PC-3 (cell line): ENCODE measurements at regions not wholly inside any gene's neighbourhood (a gene's known extent, or its start where the extent isn't known, plus 50 kb on each side); places are given as distances from the start of the nearest gene placed in this dataset.

Source experiments
- ATAC-seq: fragments of 200-7000 bp; cut with Tn5 transposase; 2 replicates; pipeline ENCODE4 v1.9.1; 2020; ENCODE audit warnings: mild to moderate bottlenecking, moderate library complexity
- BruUV-seq: library from RNA; stranded (reverse); fragments of 400-500 nt; replicated peaks from 2 replicates; lab custom pipeline; 2021; lab: Mats Ljungman, UMichigan
- CTCF ChIA-PET: fragments of 300-600 bp; sonication (Branson Sonifier 250); formaldehyde crosslinking; loops from one replicate; lab custom pipeline; 2022; ENCODE audit warnings: antibody characterized with exemption; lab: Charles Lee
- POLR2A ChIA-PET: fragments of 300-600 bp; sonication (Branson Sonifier 250); formaldehyde crosslinking; loops from one replicate; lab custom pipeline; 2022; ENCODE audit warnings: antibody characterized with exemption; ENCODE audit not compliant: unreplicated experiment; lab: Charles Lee
- DNase-seq: peaks from one replicate; pipeline ENCODE4 v3.0.0-alpha.2; 2015
- H2AFZ ChIP-seq: fragments of 300-600 bp; sonication (generic); 2 replicates; pipeline ENCODE4 v1.6.0; 2016; ENCODE audit warnings: antibody characterized with exemption, low read length
- H3F3A ChIP-seq: fragments of 300-600 bp; sonication (generic); one replicate; pipeline ENCODE4 v1.6.0; 2017; ENCODE audit warnings: antibody characterized with exemption, low read length, control low read depth, mild to moderate bottlenecking; ENCODE audit not compliant: unreplicated experiment
- H3K27ac ChIP-seq: fragments of 300-600 bp; sonication (generic); 2 replicates; pipeline ENCODE4 v1.5.1; 2016; ENCODE audit warnings: mild to moderate bottlenecking, low read length
- H3K27me3 ChIP-seq: fragments of 300-600 bp; sonication (generic); 2 replicates; pipeline ENCODE4 v1.6.1; 2016; ENCODE audit warnings: low read length, mixed read lengths
- H3K36me3 ChIP-seq: fragments of 300-600 bp; sonication (generic); 2 replicates; pipeline ENCODE4 v1.6.1; 2016; ENCODE audit warnings: low read depth, mixed run types, low read length, mixed read lengths
- H3K4me1 ChIP-seq: fragments of 300-600 bp; sonication (generic); 2 replicates; pipeline ENCODE4 v1.5.1; 2016; ENCODE audit warnings: low read length; ENCODE audit not compliant: insufficient read depth
- H3K4me2 ChIP-seq: fragments of 300-600 bp; sonication (generic); 2 replicates; pipeline ENCODE4 v1.6.0; 2016; ENCODE audit warnings: low read length
- H3K4me3 ChIP-seq: fragments of 300-600 bp; sonication (generic); 2 replicates; pipeline ENCODE4 v1.5.1; 2016; ENCODE audit warnings: mild to moderate bottlenecking, low read length, mixed read lengths
- H3K79me2 ChIP-seq: fragments of 300-600 bp; sonication (generic); 2 replicates; pipeline ENCODE4 v1.6.1; 2017; ENCODE audit warnings: low read length, mixed read lengths
- H3K9ac ChIP-seq: fragments of 300-600 bp; sonication (generic); 2 replicates; pipeline ENCODE4 v1.6.0; 2016; ENCODE audit warnings: mild to moderate bottlenecking, low read length
- H3K9me2 ChIP-seq: fragments of 300-600 bp; sonication (generic); replicated peaks from 2 replicates; pipeline ENCODE4 v1.6.1; 2016; ENCODE audit warnings: mixed run types, low read length, mixed read lengths
- H3K9me3 ChIP-seq: fragments of 300-600 bp; sonication (generic); 2 replicates; pipeline ENCODE4 v1.6.1; 2016; ENCODE audit warnings: low read length, mixed read lengths
- H4K20me1 ChIP-seq: fragments of 300-600 bp; sonication (generic); 2 replicates; pipeline ENCODE4 v1.6.1; 2016; ENCODE audit warnings: low read length, mixed read lengths
- CTCF ChIP-seq: fragments of 300-600 bp; sonication (generic); conservative IDR thresholded peaks from 2 replicates; pipeline ENCODE4 v1.5.1; 2017; ENCODE audit warnings: antibody characterized with exemption, low read depth, mild to moderate bottlenecking, low read length
- EZH2 ChIP-seq: fragments of 300-600 bp; sonication (generic); IDR thresholded peaks from one replicate; pipeline ENCODE4 v1.6.1; 2017; ENCODE audit warnings: antibody characterized with exemption, mild to moderate bottlenecking, low read length; ENCODE audit not compliant: unreplicated experiment
- EZH2phosphoT487 ChIP-seq: fragments of 300-600 bp; sonication (generic); IDR thresholded peaks from 2 replicates; pipeline ENCODE4 v1.6.1; 2018; ENCODE audit warnings: mild to moderate bottlenecking, antibody characterized with exemption, low read length, borderline replicate concordance
- intact Hi-C: fragments of 100-400 bp; cut with micrococcal nuclease; formaldehyde crosslinking; loops from 2 replicates; pipeline ENCODE4 v1.9.0; 2023

GRCh38 chr5:29983528-29984155 lies 1209.8 kb upstream of the CDH6 start:
- H4K20me1 ChIP-seq: no peaks in the 10 kb centered on the region
- H3K4me1 ChIP-seq: no peaks in the 10 kb centered on the region
- no peaks in the 10 kb centered on the region for H3K9me2 ChIP-seq
- H3K79me2 ChIP-seq: no peaks in the 10 kb centered on the region
- H3K27me3 ChIP-seq: no peaks in the 10 kb centered on the region
- DNase-seq (no peak), ATAC-seq (no peak)
- no peaks in the 10 kb centered on the region for H3F3A ChIP-seq
- no peak overlapping the region for H3K4me3 ChIP-seq
- H3K9me3 ChIP-seq: no peaks in the 10 kb centered on the region
- no peak overlapping the region for H3K27ac ChIP-seq
- POLR2A ChIA-PET: no interaction called here
- CTCF ChIA-PET: no interaction called here
- no peak overlapping the region for H2AFZ ChIP-seq
- intact Hi-C loops: no loop called here
- H3K9ac ChIP-seq: no peak overlapping the region
- no peak overlapping the region for H3K4me2 ChIP-seq
- BruUV-seq: no TSS peak
- H3K36me3 ChIP-seq: no peaks in the 10 kb centered on the region
- TF ChIP-seq EZH2phosphoT487 (no peak), CTCF (no peak), EZH2 (no peak)

DNA sequence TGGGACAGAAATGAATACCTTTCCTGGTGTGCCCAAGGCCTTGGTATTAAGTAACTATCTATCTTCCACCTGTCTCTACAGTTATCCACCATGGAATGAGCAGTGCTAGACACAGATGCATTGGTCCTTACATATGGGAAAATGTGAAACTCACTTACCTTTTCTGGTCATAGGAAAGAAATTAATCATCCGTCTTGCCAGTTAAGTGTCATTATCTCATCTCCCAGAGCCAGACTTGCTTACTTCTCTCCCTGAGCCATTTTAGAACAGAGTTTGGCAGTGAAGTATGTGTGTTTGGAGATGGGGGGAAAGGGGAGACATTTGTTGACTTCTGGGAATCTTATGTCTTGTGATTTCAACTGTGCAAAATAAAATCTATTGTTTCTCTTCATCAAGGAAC lies 1211.0 kb upstream of the CDH6 start:
- TF ChIP-seq EZH2: no peak
- no peak for TF ChIP-seq EZH2phosphoT487
- TF ChIP-seq CTCF: no peak
- DNase-seq: no peak
- H3K9ac ChIP-seq: no peak overlapping the region
- no peak for ATAC-seq
- no peaks in the 10 kb centered on the region for H3K9me2 ChIP-seq
- ChIA-PET POLR2A (no interaction called here), CTCF (no interaction called here)
- no peak overlapping the region for H3K4me2 ChIP-seq
- H3K27me3 ChIP-seq: no peaks in the 10 kb centered on the region
- no peaks in the 10 kb centered on the region for H3K36me3 ChIP-seq
- H3K4me1 ChIP-seq: no peaks in the 10 kb centered on the region
- no peak overlapping the region for H3K4me3 ChIP-seq
- no peaks in the 10 kb centered on the region for H4K20me1 ChIP-seq
- intact Hi-C loops: no loop called here
- no peaks in the 10 kb centered on the region for H3K79me2 ChIP-seq
- H3F3A ChIP-seq: no peaks in the 10 kb centered on the region
- H2AFZ ChIP-seq: no peak overlapping the region
- BruUV-seq: no TSS peak
- no peaks in the 10 kb centered on the region for H3K9me3 ChIP-seq
- H3K27ac ChIP-seq: no peak overlapping the region

- CTCF ChIA-PET: no interaction called here
- TF ChIP-seq EZH2phosphoT487 (no peak), EZH2 (no peak), CTCF (no peak)
- Histone ChIP-seq H3F3A (no peaks in the 10 kb centered on the region), H3K9me2 (no peaks in the 10 kb centered on the region), H3K9me3 (no peaks in the 10 kb centered on the region), H2AFZ (no peak overlapping the region), H3K4me2 (no peak overlapping the region), H3K79me2 (no peaks in the 10 kb centered on the region), H4K20me1 (no peaks in the 10 kb centered on the region), H3K27me3 (0 out of 2 replicates have a peak, but pooled peaks cover 3% of the 10 kb centered on the region), H3K27ac (no peak overlapping the region), H3K9ac (no peak overlapping the region), H3K4me1 (no peaks in the 10 kb centered on the region), H3K36me3 (no peaks in the 10 kb centered on the region), H3K4me3 (no peak overlapping the region)
- ATAC-seq (no peak), DNase-seq (no peak)
- no TSS peak for BruUV-seq
- intact Hi-C loops: no loop called here
- POLR2A ChIA-PET: no interaction called here
Measured at GRCh38 chr5:29972597-29972996, 1220.9 kb upstream of the CDH6 start.
